ENCODE measurements at regions not wholly inside any gene's neighbourhood (a gene's known extent, or its start where the extent isn't known, plus 50 kb on each side); places are given as distances from the start of the nearest gene placed in this dataset.

- no peak for TF ChIP-seq CTCF (IDR thresholded peaks at IDR 0.05; ENCODE audit: extremely low read depth, missing control alignments)
- DNase-seq (ENCODE audit: low spot score) = no peak
Measured at GRCh38 chr10:106086391-106086790, 1078.1 kb downstream of the SORCS1 start.

GRCh38 chr10:106083572-106083971, 1080.9 kb downstream of the SORCS1 start:
- TF ChIP-seq CTCF (IDR thresholded peaks at IDR 0.05; ENCODE audit: extremely low read depth, missing control alignments) = no peak
- no peak for DNase-seq (ENCODE audit: low spot score)

- DNase-seq (ENCODE audit: low spot score) = no peak
- no peak for TF ChIP-seq CTCF (IDR thresholded peaks at IDR 0.05; ENCODE audit: extremely low read depth, missing control alignments)
Measured at GRCh38 chr10:106082865-106083264, 1081.6 kb downstream of the SORCS1 start.

- TF ChIP-seq CTCF (IDR thresholded peaks at IDR 0.05; ENCODE audit: extremely low read depth, missing control alignments) = no peak
Measured at GRCh38 chr10:106078895-106079576, 1085.5 kb downstream of the SORCS1 start.

GRCh38 chr10:106076496-106076895, 1088.0 kb downstream of the SORCS1 start:
- no peak for DNase-seq (ENCODE audit: low spot score)
- no peak for TF ChIP-seq CTCF (IDR thresholded peaks at IDR 0.05; ENCODE audit: extremely low read depth, missing control alignments)

More at GRCh38 chr10:106078895-106079576, 1085.5 kb downstream of the SORCS1 start:
- no peak for DNase-seq (ENCODE audit: low spot score)

GRCh38 chr10:106053061-106053460, 1111.4 kb downstream of the SORCS1 start:
- no peak for DNase-seq (ENCODE audit: low spot score)
- no peak for TF ChIP-seq CTCF (IDR thresholded peaks at IDR 0.05; ENCODE audit: extremely low read depth, missing control alignments)

GRCh38 chr10:106044503-106044902, 1120.0 kb downstream of the SORCS1 start:
- DNase-seq (ENCODE audit: low spot score) = no peak
- no peak for TF ChIP-seq CTCF (IDR thresholded peaks at IDR 0.05; ENCODE audit: extremely low read depth, missing control alignments)

Data from GM20000 (cell line).